NCI-H146 treated with DMSO at 0.1 percent for 48 hours (cell line): ENCODE measurements at regions not wholly inside any gene's neighbourhood (a gene's known extent, or its start where the extent isn't known, plus 50 kb on each side); places are given as distances from the start of the nearest gene placed in this dataset.
"Not testable (repeated sequence)": the region's sequence is repeated elsewhere in the genome, so short reads cannot be mapped to it uniquely, and the experiment has no call there.

ENCODE experiments used
- DNase-seq: peaks from one replicate; lab custom pipeline; 2025; ENCODE audit not compliant: unreplicated experiment; lab: John Stamatoyannopoulos, UW

DNA sequence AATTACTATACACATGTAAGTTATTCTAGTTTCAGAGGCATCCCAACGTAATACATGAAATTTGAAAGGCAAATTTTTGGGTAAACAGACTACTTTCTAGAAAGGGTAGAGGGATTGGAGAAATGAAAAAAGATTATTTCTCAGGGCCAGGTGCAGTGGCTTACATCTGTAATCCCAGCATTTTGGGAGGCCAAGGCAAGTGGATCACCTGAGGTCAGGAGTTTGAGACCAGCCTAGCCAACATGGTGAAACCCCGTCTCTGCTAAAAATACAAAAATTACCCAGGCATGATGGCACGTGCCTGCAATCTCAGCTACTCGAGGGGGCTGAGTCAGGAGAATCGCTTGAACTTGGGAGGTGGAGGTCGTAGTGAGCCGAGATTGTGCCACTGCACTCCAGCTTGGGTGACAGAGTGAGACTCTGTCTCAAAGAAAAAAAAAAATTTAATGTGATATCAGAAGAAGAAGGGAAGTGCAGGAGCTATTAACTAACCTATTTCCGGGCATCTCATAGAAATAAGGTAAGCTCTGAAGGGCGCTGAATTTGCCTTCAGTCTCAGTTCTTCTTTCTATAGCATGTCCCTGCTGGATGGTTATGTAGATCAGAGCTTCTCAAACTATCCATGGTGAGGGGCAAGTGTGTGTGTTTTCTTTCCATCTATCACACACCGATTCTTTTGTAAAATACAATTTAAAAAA lies 100.3 kb upstream of the MTHFD1L start:
- DNase-seq, result no peak

DNA sequence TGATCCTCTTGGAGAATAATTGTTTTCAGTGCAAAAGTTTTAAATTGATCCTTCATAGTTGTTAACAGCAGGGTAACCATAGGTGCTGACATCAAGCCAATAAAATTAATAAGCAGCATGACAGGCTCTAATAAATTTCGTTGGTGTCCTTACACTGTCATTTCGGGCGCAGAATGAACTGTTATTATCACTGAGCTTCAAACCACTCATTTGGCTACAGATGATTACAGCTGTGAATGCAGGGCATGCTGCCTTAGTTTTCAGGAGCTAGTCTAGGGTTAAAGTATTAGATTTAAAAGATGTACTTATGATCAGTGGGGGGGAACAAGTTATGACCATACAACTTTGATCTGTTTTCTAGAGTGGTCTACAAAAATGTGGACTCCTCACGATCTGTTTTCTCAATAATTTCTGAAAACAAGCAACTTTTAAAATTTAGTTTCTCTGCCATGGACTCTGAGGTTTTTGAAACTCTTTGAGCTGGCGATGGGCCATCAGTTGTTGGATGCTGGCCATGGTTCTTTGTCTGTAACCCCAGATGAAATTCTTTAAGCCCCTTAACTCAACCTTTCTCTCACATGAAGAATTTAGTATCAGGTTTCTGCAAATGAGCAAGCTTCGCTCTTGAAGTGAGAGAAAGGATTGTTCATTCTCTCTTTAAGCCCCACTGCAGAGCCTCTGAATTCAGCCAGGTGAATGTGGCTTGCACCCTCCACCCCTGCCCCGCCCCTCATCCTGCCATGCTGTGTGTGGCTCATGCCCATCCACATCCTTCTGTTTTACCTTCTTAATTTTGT lies 99.1 kb upstream of the MTHFD1L start:
- DNase-seq, result no peak

DNA sequence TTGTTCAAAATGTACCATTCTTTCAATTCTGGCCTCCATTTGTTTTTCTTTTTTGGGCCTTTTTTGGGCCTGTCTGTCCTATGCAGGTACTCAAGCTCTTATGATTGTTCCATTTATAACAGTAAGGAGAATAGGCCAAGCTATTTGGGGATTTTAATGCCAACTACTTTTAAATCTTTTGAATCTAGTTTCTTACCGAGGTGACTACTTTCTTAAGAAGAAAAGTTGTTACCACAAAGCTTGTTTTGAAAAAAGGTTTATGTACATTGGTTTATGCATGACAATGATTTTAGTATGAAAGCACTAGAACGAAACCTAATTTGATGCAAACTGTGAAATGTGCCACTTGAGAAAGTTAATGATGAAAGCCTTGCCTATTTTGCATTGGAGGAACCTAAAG lies 98.3 kb upstream of the MTHFD1L start:
- no peak for DNase-seq

DNA sequence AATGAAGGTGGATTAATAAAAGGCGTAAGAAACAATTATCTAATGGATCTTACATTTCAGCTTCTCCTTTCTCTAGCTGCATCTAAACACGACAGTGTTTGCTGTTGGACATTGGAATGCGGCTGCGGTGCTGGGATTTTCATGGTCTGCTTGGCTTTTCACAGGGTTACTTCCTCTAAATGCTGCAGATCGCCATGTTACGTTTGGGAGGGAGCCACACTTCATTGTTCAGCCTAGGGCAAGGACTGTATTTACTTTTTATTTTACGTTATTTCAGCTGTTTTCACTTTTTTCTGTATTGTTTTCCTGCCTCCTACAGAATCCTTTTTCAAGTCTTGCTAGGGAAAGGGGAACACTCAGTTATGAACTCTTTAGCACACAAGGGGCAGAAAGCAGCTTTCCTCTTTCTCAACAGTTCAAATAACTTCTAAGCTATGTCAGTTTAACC lies 97.9 kb upstream of the MTHFD1L start:
- DNase-seq, result no peak

DNA sequence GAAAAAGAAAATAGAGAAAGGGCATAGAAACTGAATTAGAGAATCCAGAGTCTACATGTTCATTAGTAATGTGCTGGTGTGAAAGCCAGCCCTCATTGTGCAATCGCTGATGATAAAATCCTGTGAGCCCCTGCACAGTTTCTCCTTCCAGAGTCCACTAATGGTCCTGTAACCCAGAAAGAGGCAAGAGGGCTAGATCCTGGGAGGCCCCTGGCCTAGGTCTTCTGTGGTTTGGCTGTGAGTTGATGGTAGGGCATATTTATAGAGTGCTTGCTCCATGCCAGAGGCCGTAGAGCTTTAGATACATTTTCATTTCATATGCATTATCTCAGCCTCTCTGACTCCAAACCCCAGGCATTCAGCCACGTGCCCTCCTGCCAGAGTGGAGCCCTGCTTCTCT lies 94.9 kb upstream of the MTHFD1L start:
- DNase-seq, result no peak

DNA sequence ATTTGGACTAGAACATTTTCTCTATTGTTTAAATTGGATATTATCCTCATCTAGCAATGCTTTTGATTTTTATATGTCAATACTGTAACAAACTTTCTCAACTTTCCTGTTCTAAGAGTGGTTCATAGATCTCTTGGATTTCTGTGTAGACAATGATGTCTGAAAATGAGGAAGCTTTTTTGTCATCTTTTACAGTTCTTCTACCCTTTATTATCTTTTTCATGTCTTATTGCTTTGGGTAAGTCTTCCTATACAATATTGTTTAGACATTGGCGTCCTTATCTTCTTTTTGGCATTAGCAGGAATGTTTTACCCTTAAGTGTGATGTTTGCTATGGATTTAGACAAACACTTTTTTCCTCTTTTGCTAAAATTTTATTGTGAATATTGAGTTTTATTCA lies 91.5 kb upstream of the MTHFD1L start:
- DNase-seq, result no peak

DNA sequence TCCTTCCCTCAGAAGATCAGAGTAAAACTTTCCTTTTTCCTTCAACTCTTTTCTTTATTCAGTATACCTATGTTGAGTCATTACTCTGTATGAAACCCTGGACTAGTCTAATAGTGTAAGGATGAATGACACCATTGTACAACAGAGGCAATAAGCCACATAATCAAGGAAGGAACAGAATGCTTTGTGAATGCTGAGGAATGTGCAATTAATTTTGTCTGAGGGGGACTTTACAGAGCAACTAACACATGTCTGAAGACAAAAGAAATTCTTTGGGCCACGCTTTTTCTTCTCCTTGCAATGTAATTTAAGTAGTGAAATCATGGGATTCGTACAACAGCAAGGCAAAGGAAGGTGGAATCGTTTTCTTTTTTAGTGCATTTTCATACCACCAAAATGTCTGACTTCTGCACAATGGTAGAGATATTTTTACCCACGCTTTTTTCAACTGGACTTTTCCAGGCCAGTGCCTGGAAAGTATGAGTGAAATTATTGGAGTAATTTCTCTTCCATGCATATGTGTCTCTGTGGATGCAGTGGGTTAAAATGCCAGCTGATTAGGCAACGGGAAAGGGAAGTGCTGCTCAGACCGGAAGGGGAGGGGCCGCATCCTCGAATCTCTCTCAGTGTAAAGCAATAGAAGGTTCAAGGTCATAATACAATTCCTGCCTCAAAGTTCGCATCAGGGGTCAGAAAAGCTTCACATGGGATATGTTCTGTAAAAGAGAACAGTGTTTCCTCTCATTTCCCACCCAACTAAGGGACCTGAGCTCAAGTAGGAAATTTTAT lies 89.9 kb upstream of the MTHFD1L start:
- no peak for DNase-seq

DNA sequence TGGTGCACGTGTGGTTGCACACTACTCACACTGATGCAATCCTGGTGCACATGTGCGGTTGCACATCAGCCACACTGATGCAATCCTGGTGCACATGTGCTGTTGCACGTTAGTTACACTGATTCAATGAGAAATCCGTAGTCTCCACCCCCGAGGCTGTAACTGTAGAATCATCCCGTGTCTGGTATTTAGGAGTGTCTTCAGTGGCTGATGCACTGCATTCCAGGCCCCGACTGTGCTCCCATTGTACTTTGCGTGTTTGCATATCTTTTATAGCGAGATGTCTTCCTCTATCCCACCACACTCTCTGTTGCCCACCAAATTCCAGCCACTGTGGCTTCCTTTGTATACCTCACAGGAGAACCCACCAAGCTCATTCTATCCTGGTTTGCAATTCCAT lies 87.8 kb upstream of the MTHFD1L start:
- no peak for DNase-seq

DNA sequence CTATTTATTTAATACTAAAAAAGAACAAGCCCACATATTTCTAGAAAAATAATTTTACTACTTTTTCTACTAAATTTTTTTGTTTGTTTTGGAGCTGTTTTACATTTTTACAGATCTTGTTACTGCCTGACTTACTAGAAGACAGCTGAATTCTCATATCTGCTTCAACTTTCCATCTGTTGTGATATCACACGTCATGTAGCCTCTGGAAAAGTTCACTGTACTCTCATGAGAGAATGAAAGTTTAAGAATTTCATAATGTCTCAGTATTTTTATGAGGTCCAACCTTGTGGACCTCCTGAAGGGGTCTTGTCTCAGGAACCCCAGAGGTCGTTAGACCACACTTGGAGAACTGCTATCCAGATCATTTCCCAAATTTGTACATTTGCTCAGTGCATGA lies 81.7 kb upstream of the MTHFD1L start:
- no peak for DNase-seq

DNA sequence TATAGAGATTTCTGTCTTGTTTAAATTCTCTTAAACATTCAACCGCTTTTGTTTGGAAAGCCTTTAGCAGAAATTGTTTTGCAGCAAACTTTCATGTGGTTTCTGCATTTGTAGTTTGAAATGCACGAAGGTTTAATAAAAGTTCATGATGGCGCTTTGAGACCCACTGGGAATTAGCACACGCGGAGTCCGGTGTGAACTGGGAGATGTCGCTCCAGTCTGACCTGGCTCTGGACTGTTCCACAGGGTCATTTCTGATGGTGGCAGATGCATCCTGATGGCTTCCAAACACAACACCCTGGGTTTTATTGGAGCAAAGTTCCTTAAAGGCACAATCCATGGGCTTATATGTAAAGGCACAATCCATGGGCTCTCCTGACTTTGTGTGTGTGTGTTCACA lies 78.1 kb upstream of the MTHFD1L start:
- no peak for DNase-seq

DNA sequence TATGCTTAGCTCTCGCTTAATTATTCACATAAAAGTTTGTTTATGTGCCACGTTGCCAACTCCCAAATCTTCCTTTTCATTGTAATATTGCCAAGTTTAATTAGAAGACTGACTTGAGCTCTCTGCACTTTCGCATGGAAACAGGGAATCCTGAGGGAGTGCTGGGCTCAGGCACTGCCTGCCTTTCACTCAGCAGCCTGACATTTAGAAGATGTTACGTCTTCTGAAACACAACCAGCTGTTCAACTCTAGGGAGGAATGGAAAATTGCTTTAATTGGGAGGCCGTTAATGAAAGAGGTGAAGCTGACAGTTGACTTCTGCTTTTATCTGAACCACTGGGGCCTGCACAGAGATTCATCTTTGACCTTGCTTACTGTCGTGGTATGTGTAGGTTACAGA lies 77.4 kb upstream of the MTHFD1L start:
- no peak for DNase-seq

DNA sequence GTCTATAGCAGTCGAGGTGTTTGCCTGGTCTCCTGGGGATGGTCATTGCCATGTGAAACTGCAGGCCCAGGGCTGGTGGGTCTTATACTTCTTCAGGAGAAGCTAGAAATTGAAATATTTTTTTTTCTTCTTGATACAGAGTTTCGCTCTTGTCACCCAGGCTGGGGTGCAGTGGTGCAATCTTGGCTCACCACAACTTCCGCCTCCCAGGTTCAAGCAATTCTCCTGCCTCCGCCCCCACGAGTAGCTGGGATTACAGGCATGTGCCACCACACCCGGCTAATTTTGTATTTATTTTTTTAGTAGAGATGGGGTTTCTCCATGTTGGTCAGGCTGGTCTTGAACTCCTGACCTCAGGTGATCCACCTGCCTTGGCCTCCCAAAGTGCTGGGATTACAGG lies 75.6 kb upstream of the MTHFD1L start:
- not testable (repeated sequence) for DNase-seq

DNA sequence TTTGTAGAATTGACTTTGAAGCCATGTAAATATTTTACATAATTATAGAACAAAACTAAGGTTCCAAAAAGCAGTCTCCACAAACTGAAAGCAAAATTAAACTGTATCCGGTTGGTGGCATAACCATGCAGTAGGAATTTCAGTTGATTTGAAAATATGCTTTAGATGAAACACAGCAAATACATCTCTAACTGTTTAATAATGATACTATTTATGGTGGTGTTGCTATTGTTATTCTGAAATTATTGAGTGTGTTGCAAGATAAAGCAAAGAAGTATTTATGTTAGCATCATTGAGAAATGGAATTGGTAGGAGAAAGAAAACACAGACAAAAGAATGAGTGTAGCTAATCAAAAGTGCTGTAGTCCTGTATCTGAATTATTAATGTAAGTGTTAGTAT lies 73.8 kb upstream of the MTHFD1L start:
- no peak for DNase-seq

DNA sequence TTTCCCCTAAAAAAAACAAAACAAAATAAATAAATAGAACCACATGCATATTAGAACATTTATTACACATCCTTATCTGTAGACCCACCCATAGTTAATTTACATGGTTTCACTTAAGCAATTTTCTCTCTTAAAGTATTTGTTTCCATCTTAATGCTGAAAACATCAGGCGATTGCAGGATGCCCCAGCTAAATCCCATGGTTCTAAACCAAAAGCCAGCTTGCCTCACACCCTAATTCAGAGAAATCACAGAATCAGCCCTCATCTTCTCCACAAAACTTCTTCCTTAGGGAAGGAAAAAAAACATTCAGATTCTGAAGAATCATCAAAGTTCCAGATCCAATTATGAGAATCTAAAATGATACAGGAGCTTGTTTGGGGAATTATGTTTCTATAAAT lies 67.6 kb upstream of the MTHFD1L start:
- DNase-seq, result no peak

DNA sequence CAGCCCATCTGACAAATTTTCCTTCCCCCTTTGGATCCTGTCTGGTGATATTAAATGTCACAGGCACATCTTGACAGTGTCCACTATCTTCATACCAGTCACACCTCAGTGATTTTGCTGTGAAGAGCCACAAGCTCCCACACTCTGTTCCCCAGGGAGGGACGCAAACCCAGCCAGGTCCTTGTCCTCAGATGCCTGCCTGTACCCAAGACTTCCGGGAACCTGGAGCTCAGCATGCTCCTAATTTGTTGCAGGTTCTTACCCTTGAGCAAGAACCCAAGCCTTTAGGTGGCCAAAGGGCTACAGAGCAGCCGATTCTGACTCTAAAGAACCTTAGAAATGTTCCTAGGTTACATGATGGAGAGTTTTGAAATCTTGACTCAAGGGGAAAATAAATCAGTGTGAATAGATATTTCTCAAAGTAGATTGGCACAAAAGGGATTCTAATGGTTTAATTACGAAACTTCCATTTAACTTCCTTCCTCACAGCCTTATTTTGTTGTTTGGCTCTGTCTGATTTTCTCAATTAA lies 66.2 kb upstream of the MTHFD1L start:
- no peak for DNase-seq

DNA sequence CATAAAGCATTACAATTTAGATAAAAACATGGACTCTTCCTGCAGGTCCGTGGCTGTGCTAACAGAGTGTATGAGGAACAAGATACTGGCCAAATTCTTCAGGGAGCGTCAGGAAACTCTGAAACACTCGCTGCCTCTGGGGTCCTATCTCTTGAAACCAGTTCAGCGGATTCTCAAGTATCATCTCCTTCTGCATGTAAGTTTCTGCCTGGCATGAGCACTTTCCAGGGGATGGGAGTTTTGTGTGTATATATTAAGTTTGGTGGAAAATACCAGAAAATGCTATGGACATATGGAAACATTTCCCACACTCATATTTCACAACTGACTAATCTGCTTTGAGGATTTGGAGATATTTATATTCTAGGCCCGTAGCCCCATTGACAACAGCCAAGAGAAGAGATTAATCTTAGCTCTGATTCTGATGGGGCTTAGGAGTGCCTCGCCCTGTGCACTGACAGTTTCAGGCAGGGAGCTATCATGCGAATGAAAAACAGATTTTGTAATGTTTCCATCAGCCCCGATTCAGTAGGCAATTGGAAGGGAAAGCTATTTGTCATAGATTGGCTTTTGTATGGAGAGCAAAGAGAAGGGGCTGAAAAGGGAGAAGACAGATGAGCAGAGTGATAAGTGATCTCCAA lies 64.7 kb upstream of the MTHFD1L start:
- no peak for DNase-seq

DNA sequence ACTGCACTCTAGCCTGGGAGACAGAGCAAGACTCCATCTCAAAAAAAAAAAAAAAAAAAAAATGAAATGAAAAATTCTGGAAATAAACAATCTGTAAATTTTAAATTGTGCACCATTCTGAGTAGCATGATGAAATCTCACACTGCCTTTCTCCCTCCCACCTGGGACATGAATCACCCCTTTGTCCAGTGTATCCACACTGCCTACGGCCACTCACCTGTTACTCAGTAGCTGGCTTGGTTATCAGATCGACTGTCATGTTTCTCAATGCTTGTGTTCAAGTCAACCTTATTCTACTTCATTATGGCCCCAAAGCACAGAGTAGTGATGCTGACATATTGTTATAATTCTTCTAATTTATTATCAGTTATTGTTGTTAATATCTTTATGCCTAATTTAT lies 58.7 kb upstream of the MTHFD1L start:
- DNase-seq, result no peak

DNA sequence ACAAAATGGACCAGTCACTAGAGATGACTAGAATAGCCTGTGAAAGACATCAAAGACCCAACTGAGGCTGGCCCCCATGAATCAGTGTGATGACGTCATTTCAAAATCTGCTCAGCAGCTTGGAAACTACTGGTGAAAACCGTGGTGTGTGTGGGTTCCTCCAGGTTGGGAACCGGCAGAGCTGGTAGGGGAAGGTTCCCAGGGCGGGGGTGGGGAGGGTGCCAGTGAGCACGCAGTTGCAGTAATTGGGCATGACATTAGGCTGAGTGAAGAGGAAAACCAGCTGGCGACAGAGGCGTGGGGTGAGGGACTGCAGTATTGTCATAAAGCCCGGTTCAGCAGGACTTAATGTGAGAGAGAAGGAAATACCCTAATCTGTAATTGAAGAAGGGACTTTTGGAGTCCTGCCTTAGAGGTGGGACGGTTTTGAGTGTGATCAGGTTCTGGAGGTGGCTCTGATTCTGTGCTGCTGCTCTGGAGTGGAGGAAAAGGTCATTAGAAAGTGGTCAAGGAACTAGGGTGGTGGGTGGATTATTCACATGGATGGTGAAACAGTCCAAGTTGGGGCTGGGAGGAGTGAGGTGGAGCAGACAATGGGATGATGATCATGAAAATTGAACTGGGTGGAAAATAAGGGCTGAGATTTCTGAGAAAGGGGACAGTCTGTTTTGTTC lies 52.0 kb upstream of the MTHFD1L start:
- no peak for DNase-seq

DNA sequence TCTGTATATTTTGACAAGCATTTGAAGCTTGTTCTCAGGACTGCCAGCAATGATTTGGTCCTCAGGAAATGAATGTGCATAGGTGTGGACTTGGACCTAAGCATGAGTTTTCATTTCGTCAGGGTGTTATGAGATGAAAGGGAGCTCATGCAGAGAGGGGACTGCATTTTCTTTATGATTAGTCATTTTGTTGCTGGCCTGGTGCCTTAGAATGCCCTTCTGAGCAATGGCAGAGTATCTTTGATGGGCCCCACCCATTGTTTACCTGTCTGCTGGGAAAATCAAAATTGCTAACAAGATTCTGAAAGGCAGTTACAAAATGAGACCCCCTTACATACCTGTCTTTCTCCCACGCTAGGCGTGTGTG lies 51.5 kb upstream of the MTHFD1L start:
- DNase-seq, result no peak
